A549 (cell line): ENCODE measurements at regions not wholly inside any gene's neighbourhood (a gene's known extent, or its start where the extent isn't known, plus 50 kb on each side); places are given as distances from the start of the nearest gene placed in this dataset.

Source experiments
- RFX5 ChIP-seq: fragments of 450-650 bp; IDR thresholded peaks from 2 replicates; pipeline ENCODE4 v1.7.1; 2014; ENCODE audit warnings: antibody characterized with exemption, mild to moderate bottlenecking, moderate library complexity
- ZSCAN20 ChIP-seq: fragments of 250-450 bp; sonication (Bioruptor Pico); IDR thresholded peaks from 2 replicates; pipeline ENCODE4 v1.8.0; 2022; ENCODE audit warnings: mild to moderate bottlenecking, moderate library complexity
- TF ChIP-seq, protein P1 (sequence below): fragments of 200-600 bp; sonication (generic); IDR thresholded peaks from 2 replicates; pipeline ENCODE4 v1.6.1; 2016; ENCODE audit warnings: antibody characterized with exemption, mild to moderate bottlenecking, moderate library complexity
- TF ChIP-seq, protein P2 (sequence below): fragments of >200 bp; sonication (Bioruptor Twin); formaldehyde crosslinking; IDR thresholded peaks from 3 replicates; pipeline ENCODE4 v1.5.1; 2016

DNA sequence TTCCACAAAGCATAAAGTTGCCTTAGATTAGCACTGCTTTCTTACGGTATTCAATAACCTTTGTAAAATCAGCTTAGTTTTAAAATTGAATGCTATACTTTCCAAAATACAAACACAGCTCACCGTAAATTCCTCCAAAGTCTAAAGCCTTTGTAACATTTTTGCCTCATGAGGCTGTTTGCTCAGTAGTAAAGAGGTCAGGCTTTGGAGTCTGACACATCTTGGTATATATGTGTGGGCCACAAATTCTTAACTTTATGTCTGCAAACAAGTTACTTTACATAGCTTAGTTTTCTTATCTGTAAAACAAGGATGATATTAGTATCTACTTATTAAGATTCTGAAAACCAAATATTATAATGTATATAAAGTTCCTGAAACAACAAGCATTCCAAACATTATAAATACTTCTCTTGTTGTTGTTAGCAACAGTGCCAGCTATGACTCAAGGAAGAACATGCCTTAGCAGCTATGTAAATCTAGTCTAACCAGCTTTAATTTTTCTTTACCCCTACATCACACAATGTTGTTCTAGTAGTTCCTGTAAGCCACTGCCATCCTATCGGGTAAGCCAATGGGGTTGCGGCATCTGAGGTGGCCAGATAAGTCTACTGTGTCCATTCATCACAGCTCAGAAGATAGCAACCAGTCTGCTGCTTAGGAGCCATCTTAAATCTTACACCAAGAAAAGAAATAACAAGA is 709.0 kb downstream of the KLHL13 start:
- TF ChIP-seq ZSCAN20 (CRISPR knock-in tag) (no peak), RFX5 (no peak)
- TF ChIP-seq, protein P1, sequence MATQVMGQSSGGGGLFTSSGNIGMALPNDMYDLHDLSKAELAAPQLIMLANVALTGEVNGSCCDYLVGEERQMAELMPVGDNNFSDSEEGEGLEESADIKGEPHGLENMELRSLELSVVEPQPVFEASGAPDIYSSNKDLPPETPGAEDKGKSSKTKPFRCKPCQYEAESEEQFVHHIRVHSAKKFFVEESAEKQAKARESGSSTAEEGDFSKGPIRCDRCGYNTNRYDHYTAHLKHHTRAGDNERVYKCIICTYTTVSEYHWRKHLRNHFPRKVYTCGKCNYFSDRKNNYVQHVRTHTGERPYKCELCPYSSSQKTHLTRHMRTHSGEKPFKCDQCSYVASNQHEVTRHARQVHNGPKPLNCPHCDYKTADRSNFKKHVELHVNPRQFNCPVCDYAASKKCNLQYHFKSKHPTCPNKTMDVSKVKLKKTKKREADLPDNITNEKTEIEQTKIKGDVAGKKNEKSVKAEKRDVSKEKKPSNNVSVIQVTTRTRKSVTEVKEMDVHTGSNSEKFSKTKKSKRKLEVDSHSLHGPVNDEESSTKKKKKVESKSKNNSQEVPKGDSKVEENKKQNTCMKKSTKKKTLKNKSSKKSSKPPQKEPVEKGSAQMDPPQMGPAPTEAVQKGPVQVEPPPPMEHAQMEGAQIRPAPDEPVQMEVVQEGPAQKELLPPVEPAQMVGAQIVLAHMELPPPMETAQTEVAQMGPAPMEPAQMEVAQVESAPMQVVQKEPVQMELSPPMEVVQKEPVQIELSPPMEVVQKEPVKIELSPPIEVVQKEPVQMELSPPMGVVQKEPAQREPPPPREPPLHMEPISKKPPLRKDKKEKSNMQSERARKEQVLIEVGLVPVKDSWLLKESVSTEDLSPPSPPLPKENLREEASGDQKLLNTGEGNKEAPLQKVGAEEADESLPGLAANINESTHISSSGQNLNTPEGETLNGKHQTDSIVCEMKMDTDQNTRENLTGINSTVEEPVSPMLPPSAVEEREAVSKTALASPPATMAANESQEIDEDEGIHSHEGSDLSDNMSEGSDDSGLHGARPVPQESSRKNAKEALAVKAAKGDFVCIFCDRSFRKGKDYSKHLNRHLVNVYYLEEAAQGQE = no peak
- TF ChIP-seq, protein P2, sequence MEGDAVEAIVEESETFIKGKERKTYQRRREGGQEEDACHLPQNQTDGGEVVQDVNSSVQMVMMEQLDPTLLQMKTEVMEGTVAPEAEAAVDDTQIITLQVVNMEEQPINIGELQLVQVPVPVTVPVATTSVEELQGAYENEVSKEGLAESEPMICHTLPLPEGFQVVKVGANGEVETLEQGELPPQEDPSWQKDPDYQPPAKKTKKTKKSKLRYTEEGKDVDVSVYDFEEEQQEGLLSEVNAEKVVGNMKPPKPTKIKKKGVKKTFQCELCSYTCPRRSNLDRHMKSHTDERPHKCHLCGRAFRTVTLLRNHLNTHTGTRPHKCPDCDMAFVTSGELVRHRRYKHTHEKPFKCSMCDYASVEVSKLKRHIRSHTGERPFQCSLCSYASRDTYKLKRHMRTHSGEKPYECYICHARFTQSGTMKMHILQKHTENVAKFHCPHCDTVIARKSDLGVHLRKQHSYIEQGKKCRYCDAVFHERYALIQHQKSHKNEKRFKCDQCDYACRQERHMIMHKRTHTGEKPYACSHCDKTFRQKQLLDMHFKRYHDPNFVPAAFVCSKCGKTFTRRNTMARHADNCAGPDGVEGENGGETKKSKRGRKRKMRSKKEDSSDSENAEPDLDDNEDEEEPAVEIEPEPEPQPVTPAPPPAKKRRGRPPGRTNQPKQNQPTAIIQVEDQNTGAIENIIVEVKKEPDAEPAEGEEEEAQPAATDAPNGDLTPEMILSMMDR = no peak
